ENCODE measurements at regions not wholly inside any gene's neighbourhood (a gene's known extent, or its start where the extent isn't known, plus 50 kb on each side); places are given as distances from the start of the nearest gene placed in this dataset.

- TF ChIP-seq CTCF (IDR thresholded peaks at IDR 0.05; ENCODE audit: borderline replicate concordance, extremely low read depth, low read length, poor library complexity, severe bottlenecking) (no peak), EZH2 (IDR thresholded peaks at IDR 0.05; ENCODE audit: borderline replicate concordance, low read depth, low read length, severe bottlenecking) (no peak)
These were observed 387.6 kb upstream of the SPRED2 start for GRCh38 chr2:65819963-65820362.
